Neural crest cell (in vitro differentiated cells): ENCODE measurements at regions not wholly inside any gene's neighbourhood (a gene's known extent, or its start where the extent isn't known, plus 50 kb on each side); places are given as distances from the start of the nearest gene placed in this dataset.

ENCODE experiments used
- DNase-seq: peaks from one replicate; pipeline ENCODE4 v3.0.0; 2021; ENCODE audit warnings: low read depth, mixed read lengths, low spot score
- H3K27ac Mint-ChIP-seq: one replicate; pipeline ENCODE4 v1.8.0; 2021; ENCODE audit warnings: mild to moderate bottlenecking, mixed read lengths; ENCODE audit not compliant: unreplicated experiment
- H3K27me3 Mint-ChIP-seq: 2 replicates; pipeline ENCODE4 v1.8.0; 2021; ENCODE audit warnings: low read depth, mild to moderate bottlenecking, mixed read lengths
- H3K36me3 Mint-ChIP-seq: 2 replicates; pipeline ENCODE4 v1.8.0; 2021; ENCODE audit warnings: low read depth, mild to moderate bottlenecking, mixed read lengths
- H3K4me1 Mint-ChIP-seq: 2 replicates; pipeline ENCODE4 v1.8.0; 2021; ENCODE audit warnings: mixed read lengths
- H3K4me3 Mint-ChIP-seq: one replicate; pipeline ENCODE4 v1.8.0; 2021; ENCODE audit warnings: mild to moderate bottlenecking, mixed read lengths
- H3K9me3 Mint-ChIP-seq: 2 replicates; pipeline ENCODE4 v1.8.0; 2021; ENCODE audit warnings: mixed read lengths
- TF ChIP-seq, protein P1 (sequence below): fragments of 200-600 bp; sonication (generic); conservative IDR thresholded peaks from 2 replicates; pipeline ENCODE4 v1.5.0; 2021; ENCODE audit warnings: antibody characterized with exemption, mild to moderate bottlenecking

DNA sequence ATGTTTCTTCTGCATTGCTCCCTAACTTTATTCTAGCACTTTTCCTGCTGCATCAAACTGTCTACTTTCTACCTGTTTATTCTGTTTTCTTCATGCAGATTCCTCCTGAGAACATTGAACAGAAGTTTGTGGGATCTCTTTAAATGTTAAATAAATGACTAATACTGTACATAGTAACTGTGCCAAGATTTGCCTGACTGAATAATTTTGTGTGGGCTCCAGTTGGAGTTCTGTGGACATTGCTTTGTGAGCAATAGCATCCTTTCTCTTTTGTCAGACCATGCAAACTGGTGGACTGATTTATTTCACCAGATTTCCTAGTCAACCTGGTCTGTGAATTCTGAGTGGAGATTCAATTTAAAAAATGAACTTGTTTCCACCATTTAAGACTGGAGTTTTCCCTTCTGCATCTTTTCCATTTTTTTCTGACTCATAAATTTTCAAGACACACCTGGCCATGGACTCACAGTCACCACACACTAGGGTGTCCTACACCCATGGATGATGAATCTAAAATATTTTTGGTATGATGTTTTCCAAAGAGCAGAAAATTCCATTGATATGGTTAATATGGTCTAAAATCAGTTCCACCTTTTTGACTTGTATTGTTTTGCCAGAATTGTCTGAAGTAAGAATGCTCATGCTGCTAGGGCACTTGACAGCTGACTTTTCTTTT lies 140.7 kb upstream of the SPAG17 start:
- Mint-ChIP-seq H3K27me3 (no peaks in the 10 kb centered on the region), H3K27ac (no peak overlapping the region), H3K36me3 (no peaks in the 10 kb centered on the region), H3K4me3 (no peak overlapping the region), H3K4me1 (peaks cover 6% of the 10 kb centered on the region), H3K9me3 (peaks cover 3% of the 10 kb centered on the region)
- DNase-seq = no peak
- TF ChIP-seq, protein P1, sequence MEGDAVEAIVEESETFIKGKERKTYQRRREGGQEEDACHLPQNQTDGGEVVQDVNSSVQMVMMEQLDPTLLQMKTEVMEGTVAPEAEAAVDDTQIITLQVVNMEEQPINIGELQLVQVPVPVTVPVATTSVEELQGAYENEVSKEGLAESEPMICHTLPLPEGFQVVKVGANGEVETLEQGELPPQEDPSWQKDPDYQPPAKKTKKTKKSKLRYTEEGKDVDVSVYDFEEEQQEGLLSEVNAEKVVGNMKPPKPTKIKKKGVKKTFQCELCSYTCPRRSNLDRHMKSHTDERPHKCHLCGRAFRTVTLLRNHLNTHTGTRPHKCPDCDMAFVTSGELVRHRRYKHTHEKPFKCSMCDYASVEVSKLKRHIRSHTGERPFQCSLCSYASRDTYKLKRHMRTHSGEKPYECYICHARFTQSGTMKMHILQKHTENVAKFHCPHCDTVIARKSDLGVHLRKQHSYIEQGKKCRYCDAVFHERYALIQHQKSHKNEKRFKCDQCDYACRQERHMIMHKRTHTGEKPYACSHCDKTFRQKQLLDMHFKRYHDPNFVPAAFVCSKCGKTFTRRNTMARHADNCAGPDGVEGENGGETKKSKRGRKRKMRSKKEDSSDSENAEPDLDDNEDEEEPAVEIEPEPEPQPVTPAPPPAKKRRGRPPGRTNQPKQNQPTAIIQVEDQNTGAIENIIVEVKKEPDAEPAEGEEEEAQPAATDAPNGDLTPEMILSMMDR = no peak

DNA sequence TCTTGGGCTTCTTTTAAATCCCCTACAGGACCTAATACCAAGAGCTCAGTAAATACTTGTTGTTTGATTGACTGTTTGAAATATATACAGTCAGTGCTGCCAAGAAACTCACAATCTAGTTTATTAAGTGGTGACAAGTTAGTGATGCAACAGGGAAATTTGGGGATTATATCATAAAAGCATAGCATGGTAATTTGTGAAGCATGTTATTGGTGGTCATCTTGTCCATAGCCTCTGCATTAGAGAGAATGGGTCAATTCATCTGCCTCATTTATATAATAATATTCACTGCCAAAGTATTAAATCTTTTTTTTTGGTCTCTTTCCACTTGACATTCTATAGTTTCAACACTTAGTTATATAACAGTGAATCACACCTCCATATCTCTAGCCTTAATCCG lies 138.2 kb upstream of the SPAG17 start:
- Mint-ChIP-seq H3K4me3 (no peak overlapping the region), H3K9me3 (peaks cover 3% of the 10 kb centered on the region), H3K27ac (no peak overlapping the region), H3K4me1 (peaks cover 6% of the 10 kb centered on the region), H3K27me3 (no peaks in the 10 kb centered on the region), H3K36me3 (no peaks in the 10 kb centered on the region)
- DNase-seq = no peak
- TF ChIP-seq, protein P1 = no peak

DNA sequence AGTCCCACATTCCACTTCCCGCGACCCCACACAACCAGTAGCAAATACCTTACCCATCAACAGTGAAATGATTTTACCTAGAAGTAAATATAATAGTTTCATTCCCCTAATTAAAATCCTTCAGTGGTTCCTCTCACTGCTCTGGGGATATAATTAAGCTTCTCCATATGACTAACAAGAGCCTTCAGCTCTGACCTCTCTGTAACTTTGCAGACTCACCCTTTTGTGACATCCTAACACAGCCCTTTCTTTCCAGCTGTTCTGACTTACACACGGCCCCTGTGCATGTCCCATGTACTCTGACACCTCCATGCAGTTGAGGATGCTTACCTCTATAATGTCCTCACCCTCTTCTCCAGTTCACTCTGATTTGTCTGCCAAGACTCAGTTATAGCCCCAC lies 137.3 kb upstream of the SPAG17 start:
- Mint-ChIP-seq H3K27ac (no peak overlapping the region), H3K36me3 (no peaks in the 10 kb centered on the region), H3K4me1 (peaks cover 6% of the 10 kb centered on the region), H3K27me3 (no peaks in the 10 kb centered on the region), H3K4me3 (no peak overlapping the region), H3K9me3 (peaks cover 3% of the 10 kb centered on the region)
- TF ChIP-seq, protein P1 = no peak
- no peak for DNase-seq

DNA sequence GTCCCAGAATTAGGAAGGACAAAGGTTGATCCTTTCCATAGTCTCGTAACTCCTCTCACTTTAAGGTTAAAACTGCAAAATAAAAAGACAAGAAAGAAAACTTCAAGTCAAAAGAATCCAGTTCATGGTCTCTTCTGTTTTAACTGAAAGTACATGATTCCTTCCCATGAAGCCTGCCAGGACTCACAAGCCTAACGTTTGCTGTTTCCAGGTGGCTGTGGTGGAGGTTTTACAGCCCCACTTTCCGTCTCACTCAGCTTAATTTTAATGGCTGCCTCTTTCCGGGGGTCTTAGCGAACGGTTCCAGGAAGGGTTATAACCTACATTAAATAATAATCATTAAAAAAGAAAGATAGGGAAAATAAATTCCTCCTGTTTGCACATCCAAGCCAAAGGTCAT lies 136.8 kb upstream of the SPAG17 start:
- no peak for DNase-seq
- Mint-ChIP-seq H3K4me3 (no peak overlapping the region), H3K4me1 (peaks cover 6% of the 10 kb centered on the region), H3K36me3 (no peaks in the 10 kb centered on the region), H3K9me3 (peaks cover 3% of the 10 kb centered on the region), H3K27ac (no peak overlapping the region), H3K27me3 (no peaks in the 10 kb centered on the region)
- TF ChIP-seq, protein P1 = no peak

DNA sequence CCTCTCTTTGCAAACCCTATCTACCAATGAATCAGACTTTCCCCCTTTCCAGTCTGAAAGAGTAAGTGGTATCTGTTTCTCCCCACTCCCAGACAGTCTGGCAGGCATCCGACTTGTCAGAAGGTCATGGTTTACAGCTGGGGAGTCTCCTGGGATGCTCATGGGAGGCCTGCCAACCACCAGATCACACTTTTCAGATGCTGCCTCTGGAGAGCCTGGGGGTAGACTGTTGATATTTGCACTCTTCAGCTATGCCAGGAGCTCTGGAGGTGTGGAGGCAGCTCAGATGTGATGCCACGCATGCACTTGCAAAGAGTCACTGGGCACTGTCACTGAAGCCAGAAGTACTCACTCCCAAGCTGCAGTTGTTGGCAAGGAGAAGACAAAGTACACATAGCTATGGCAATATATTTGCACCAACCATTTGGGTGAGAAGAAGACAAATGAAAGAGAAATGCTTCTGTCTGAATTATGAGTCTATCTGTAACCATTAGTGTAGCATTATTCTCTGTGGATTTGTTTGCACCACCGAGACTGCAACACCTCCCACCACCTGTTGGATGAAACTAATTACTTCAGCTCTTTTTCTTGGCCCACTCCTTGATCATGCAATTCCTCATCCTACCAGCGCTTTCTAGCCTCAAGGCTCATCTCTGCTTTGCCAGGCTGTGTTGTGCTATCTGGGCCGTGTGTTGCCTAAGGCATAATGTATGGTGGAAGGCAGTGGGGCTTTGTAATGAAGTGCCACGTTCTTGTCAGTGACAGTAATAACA lies 133.0 kb upstream of the SPAG17 start:
- Mint-ChIP-seq H3K4me3 (no peak overlapping the region), H3K36me3 (no peaks in the 10 kb centered on the region), H3K9me3 (peaks cover 3% of the 10 kb centered on the region), H3K27ac (no peak overlapping the region), H3K27me3 (no peaks in the 10 kb centered on the region), H3K4me1 (peaks cover 6% of the 10 kb centered on the region)
- TF ChIP-seq, protein P1 = no peak
- DNase-seq = no peak
